HG03342 (cell line): ENCODE measurements at regions not wholly inside any gene's neighbourhood (a gene's known extent, or its start where the extent isn't known, plus 50 kb on each side); places are given as distances from the start of the nearest gene placed in this dataset.

ENCODE experiments used
- ATAC-seq: cut with Tn5 transposase; IDR thresholded peaks from one replicate; pipeline ENCODE4 v1.9.1; 2021; ENCODE audit warnings: mild to moderate bottlenecking, moderate library complexity; ENCODE audit not compliant: unreplicated experiment

GRCh38 chr16:73237601-73238000 lies 189.7 kb upstream of the ZFHX3 start:
- ATAC-seq: no peak

DNA sequence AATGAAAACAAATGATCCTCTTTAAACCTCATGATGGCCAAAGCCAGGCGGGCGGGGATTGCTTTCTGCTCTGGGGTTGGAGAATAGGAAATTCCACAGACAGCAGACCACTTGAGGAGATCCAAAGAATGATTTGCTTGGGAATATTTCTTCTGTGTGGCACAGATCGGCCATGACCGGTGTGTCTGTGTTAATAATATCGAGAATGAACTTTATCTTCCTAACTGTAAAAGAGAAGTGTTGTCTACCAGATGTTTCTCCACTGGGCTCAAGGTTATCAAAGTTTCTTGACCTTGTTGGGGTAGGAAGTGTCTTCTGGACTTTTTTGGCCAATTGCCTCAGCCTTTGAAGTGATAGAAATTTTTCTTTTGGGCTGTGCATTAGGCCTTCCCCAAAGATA lies 186.6 kb upstream of the ZFHX3 start:
- ATAC-seq: no peak

DNA sequence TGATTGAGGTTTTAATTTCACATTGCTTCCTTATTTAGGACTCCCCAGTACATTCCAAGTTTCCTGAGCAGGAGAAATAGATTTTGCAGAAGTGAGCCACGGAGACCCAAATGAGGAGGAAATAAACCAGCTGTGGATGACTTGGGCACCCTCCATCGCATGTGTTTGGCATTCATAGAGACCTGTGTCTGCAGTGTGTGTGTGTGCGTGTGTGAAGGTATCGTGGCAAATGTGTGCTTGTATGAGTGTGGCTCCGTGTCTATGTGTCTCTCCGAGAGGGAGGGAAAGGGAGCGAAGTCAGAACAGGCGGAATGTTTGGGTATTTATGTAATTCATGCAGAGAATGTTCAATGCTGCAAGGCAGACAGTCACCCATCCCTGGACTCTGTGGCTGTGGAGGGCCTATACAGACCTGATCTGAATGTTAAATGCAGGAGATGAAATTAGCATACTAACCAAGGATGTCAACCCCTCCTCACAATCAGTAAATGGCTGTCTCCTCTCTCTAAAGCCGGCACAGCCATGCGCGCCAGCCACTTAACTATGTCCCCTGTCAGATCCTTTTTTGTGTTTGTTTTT lies 186.0 kb upstream of the ZFHX3 start:
- no peak for ATAC-seq

- ATAC-seq: no peak
Observed at GRCh38 chr16:73233329-73233765, 185.4 kb upstream of the ZFHX3 start.

DNA sequence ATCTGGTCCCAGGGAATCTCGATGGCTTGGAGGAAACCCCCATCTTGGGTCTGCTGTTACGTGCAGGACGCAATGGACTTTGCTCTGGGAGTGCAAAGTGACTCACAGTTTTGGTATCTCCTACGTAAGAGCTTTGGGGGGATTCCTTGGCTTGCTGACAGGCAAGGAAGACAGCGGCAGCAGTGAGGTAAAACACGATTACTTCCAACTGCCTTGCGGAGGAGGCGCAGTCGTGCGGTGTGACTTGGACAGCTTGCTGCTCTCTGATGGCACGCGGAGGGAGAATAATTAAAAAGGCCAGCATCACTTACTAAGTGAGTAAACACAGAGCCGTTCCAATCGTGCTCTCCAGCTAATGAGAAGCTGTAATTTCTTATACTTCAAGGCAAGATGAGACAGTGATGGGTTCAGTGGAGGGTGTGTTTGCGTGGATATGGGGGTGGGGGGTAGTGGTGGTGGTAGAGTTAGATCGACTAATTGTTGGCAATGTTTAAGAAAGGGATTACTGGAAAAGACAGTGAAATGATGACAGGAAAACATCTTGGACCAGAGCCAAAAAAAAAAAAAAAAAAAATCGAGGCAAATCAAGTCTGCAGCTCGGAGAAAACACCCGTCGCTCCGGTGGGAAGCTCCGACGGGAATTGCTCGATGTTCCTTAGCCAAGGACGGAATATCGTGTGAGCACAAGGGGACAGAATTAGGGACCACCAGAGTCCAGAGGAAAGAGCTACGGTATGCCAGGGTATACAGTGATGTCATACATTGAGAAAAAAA lies 184.8 kb upstream of the ZFHX3 start:
- ATAC-seq: no peak

GRCh38 chr16:73231944-73232554 lies 184.1 kb upstream of the ZFHX3 start:
- no peak for ATAC-seq

DNA sequence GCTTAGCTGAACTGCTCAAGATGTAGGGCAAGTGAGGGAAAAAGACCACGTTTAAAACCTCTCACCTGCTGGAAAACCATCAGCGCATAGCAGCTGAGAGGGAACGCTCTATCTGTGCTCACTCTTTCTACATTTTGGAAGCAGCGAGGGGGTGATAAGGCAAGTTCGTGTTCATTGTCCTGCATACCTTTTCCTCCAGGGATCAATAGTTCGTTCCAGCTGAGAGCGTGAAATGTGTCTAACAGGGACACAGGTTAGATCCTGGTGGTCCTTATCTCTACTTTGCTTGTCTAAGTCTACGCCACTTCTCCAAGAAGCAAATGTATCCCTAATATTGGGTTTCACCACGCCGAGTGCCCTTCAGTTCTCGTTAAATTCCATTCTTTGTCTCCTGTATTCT lies 183.5 kb upstream of the ZFHX3 start:
- ATAC-seq: no peak

DNA sequence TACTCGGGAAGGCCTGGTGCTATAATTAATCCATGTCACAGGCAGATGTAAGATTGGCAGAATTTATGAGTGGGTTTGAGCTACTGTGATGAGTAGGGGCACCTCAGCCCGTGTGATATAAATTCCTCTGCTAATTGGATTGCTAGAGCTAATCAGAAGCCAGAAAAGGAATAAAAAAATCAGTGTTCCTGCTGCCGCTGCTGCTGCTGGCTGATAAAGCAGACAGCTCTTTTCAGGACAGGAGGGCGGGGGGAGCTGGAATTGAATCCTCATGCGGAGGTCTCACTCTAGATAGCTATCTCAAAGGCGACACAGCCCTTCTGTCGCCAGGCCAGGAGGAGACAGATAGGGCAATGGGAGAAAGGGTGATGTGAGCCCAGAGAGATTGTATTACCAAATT lies 182.7 kb upstream of the ZFHX3 start:
- no peak for ATAC-seq

DNA sequence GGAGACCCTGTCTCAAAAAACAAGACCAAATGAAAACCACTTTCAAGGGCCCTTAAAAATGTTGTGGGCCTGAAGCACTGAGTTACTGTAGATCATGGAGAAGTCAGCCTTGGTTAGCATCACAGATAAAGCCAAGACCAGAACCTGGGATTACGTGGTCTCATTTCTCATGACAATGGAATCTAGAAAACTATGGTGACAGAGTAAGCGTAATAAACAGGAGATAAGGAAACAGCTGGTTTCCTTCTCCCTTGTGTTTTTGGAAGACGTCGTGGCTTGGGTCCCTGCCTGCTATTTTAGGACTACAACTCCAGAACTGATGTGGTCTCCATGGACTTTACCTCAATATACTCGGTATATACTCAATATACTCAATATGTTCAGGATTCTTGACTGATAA lies 180.7 kb upstream of the ZFHX3 start:
- ATAC-seq: no peak

DNA sequence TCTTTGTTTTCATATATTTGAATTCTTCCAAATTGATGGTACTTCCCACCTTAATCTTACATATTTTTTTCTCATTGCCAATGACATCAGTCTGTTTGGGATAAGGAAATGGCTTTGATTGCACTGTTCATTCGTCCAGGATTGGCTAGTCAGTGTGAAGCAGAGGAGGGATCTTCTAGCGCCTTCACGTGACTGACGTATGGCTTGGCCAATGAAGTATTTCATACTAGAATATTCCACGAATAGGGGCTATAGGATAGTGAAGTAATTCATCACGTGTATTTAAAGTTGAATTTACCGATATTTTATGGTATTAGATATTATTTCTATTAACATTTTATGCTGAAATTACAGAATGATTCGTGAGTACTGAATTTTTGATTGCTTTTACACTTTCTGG lies 178.7 kb upstream of the ZFHX3 start:
- ATAC-seq: no peak

DNA sequence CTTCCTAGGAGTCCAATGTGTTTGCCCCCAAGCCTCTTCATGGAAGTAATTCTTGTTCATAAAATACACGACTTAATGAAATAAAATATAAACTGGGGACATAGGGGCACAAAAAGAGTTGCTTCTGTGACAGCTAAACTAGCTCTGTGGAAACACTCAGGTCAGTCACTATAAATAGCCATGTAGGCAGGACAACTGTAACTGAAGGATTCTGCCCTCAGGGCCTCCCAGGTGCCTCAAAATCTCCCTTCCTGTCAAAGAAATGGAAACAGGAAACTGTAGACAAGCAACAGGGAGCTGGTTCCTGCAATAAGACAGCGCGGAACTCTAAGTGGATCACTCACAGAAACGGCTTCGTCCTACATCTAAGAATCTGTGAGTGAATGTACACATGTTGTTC lies 178.1 kb upstream of the ZFHX3 start:
- no peak for ATAC-seq

DNA sequence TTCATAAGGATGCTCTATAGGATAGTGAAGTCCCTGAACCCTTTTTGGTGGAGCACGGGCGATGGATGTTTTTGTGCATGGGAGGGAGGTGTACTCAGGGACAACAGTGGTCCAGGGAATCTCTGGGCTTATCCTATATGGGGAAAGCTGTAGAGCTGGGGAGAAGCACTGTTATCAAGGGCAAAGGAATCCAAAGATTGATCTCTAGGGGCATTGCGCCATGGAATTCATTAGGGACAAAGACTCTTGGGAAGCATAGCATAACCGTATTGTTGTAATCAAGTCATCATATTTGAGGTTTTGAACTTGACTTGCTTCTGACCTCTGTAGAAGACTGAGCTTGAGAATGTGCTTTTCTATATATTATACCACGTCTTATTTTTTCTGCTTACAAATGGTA lies 172.9 kb upstream of the ZFHX3 start:
- no peak for ATAC-seq

DNA sequence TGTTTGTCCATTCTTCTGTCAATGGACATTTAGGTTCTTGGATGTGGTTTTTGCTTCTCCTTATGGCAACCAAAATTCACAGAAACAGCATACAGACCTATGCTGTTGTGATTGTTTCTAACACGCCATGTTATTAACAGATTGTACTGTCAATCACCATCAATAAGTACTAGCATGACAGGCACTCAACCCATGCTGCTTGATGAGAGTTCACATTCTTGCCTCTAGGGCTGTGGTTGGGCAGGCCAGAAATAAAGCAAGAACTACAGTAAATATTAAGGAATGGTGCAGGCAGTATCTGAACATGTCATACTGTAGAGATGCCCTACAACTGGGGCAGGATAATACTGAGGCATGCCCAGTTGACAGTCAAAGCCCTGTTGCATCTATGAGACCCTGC lies 171.2 kb upstream of the ZFHX3 start:
- no peak for ATAC-seq

DNA sequence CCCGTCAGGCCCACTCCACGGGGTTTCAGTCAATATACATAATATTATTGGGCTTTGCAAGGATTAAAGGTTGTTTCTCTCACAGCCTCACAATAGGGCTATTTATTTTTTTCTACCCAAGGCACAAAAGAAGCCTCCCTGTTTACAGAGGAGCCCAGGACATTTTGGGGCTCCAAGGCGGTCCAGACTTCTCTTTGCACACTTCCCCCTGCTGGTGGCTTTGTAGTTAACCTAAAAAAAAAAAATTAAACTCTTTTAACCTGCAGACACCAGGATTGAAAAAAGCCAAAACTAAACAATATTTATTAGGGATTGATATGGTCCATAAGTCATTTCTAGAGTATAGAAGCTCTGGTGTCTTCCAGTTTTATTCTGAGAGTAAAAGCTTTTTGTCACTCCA lies 169.7 kb upstream of the ZFHX3 start:
- no peak for ATAC-seq

DNA sequence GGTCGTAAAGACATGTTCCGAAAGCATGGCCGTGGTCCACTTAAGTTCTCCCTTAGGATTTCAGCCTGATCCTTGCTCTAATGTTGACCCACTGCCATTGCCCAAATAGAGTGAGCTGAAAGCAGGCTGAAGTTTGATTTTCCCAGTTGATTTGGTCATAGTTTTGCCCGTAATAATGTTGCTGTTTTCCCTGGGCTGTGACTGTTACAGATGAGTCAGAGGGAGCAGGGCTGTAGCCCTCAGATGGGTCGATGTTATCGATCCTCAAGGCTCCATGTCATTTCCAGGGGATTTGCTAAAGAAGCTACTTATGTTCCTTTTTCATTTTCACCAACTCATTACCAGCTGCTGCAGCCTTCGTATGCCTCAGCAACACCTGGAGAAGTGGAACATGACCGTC lies 169.0 kb upstream of the ZFHX3 start:
- no peak for ATAC-seq

DNA sequence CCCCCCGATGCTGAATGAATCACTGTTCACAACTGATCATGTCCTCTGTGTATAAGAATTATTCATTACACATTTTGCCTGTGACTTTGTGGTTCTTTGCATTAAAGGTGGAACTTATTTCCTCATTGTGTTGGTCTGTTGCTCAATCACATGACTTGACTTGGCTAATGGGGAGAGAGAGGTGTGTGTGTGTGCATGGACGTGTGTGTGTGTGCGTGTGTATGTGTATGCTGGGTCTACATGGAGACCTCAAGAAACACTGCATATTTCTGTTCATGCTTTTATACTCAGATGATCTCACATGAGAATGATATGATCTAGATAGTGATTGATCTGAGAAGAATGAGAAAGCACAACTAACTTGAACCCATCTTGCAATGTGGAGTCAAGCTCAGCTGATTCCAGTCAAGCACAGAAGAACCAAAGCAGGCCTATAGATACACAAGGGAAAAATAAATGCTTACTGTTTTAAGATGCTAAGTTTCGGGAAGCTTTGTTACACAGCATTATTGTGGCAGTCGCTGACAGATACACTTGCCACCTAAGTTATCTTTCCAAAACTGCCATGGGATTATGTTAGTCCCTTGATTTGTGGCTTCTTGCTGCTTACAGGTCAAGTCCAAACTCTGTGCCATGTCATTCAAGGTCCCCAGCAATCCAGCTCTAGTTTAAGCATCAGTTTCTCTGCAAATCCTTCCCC lies 167.9 kb upstream of the ZFHX3 start:
- no peak for ATAC-seq

GRCh38 chr16:73214825-73215677 lies 167.1 kb upstream of the ZFHX3 start:
- no peak for ATAC-seq

DNA sequence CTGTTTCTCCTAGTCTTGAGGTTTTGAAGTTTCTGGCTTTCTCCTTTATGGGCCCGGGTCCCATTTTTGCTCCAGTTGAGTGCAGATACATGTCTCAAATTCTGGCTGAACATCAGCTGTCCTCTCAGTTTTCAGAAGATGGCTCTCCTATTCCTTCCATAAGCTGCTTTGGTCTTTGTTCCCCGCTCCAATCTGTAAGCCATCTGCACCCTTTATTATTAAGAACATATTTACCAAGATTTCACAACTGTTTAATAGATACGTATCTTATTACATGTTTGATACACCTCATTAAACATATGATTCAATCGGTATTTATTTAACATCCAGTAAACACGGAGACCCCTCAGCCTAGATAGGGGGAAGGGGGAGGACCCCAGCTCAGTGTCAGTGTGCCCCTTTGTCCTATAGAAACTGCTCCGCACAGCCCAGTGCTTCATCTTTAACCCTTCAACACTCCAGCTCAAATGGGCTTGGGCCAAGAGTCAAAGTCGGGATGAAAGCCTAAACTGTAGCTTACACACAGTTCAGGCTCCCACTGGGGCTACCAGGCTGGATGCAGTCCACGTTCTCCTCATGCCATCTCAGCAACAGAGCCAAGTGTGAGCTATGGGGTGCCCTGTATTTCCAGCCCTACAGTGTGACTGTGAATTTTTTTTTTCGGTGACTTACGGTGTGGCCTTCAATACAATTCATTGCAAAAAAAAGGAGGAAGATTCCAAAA lies 166.0 kb upstream of the ZFHX3 start:
- no peak for ATAC-seq

DNA sequence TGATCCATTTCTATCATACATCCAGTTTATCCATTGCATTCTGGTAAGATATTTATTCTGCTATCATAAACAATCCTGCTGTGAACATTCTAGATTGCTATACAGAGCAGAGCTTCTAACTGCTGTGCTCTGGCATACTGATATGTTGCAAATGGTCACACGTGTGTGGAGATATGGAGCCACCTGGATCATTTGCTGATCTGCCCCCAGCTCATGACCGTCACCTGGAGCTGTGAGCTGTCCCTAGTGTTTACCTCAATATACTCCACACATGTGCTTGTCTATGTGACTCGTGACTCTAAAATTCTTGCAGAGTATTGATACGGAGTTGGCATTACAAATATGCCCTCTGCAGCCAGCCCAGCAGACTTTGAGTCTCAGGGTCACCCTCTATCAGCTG lies 164.5 kb upstream of the ZFHX3 start:
- ATAC-seq: no peak

DNA sequence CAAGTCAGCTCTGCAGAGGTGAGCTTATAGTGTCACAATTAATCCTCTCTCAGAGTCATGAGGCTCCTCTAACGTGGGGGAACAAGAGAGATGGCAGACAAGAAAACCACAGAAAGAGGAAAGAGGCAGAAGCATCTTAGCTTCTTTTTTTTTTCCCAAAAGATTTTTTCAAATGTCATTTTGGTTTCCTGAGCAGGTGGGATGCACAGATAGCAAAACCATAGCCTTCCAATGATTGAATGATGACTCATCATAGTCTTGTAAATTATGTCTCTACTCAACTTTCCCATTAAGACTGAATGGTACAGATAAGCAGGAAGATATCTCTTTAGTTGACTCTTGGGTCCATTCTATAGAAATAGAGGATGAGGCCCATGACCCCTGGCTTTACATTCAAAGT lies 162.8 kb upstream of the ZFHX3 start:
- no peak for ATAC-seq
